Inflammatory macrophage treated with lipopolysaccharide for 4 hours (primary cell): ENCODE measurements at regions not wholly inside any gene's neighbourhood (a gene's known extent, or its start where the extent isn't known, plus 50 kb on each side); places are given as distances from the start of the nearest gene placed in this dataset.

Source experiments
- DNase-seq: peaks from one replicate; pipeline ENCODE4 v3.0.0-alpha.2; 2020

DNA sequence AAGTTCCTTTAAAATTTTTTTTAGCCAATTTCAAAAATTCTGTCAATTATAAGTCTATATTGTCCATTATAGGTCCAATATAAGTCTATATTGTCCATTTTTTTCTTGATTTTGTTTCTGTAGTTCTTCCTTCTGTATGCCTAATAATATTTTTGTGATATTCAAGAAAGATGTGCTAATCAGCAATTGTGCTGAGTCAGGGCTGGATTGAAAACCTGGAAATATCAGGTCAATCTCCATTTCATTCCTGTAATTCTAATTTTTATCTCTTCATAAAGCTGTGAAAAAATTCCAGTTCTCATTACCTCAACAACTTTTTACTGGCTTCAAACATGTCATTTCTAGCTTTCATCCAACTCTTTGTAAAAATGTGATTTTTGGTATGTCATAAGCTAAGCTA, 353.7 kb downstream of the SLITRK6 start:
- no peak for DNase-seq

DNA sequence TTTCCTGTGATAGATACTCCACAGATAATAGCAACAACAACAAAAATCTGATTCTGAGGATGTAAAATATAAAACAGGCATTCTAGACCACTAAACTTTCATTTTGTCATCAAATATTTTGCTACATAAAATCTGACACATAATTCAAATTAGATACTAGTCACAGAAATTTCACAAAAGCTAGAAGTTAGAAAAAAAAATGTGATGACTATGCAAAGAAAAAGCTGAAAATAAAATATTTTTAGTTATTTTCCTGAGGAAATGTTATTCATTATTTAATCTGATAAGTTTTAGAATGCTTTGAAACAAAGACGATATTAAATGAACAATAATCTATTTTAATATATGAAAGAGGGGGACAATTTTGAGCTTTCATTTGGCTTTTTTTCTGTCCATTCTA, 357.2 kb downstream of the SLITRK6 start:
- DNase-seq, result no peak

DNA sequence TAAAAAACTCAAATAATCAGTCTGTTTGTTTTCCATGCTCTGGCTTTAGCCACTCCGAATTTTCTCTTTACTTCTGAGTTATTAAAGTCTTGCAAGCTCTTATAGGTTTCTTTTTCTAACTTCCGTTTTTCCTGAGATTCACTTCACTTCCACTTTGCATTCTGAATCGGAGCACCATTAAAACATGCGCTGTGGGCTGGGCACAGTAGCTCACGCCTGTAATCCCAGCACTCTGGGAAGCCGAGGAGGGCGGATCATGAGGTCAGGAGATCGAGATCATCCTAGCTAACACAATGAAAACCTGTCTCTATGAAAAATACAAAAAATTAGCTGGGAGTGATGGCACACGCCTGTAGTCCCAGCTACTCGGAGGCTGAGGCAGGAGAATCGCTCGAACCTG, 357.9 kb downstream of the SLITRK6 start:
- no peak for DNase-seq

DNA sequence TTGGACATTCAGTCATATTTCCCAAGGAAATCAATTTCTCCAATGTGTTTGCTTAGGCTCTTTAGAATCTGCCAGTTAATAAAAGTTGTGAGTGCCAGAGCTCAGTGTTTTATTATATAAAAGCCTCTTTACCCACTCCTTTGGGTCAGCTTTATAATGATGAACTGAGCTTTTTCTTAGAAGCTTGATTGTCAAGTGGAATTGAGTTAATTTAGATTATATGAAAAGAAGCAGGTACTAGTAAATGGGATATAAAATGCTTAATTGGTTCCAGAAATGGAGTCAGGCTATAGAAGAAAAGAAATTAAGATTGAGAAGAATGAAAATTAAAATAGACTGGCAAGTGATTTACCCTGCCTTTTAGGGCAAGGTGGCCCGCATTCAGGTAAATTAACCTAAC, 363.2 kb downstream of the SLITRK6 start:
- no peak for DNase-seq

DNA sequence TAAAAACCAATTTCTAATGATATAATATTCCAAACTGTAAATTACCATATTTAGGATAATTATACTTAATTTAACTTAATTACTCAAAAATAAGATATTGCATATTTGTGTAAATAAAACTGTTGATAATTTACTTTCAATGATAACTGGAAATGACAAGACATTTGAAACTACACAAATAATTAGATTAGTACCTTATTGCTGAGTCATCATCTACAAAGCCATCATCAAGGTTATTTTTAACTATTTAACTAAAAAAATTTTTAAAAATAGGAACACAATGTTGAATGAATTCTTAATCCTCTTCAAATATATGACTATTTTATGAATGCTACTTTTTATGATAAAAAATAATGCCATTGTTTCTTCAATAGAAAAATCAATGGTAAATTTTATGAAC, 364.3 kb downstream of the SLITRK6 start:
- DNase-seq, result no peak

DNA sequence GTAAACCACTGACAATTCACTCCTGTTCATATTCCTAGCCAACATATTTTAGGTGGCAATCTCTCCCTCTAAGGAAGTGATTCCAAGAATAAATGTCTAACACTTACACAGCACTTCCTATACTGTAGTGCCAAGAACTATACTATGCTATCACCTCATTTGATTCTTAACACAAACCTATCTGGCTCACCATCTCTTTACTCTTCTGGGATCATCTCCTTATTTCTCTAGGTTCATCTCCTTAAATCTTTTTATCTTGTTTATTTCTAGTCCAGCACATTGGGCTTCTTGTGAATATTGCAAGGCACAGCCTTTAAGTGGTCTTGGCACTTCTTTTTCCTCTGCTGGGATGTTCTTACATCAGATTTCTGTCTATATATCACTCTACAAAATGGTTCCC, 366.3 kb downstream of the SLITRK6 start:
- DNase-seq, result no peak

DNA sequence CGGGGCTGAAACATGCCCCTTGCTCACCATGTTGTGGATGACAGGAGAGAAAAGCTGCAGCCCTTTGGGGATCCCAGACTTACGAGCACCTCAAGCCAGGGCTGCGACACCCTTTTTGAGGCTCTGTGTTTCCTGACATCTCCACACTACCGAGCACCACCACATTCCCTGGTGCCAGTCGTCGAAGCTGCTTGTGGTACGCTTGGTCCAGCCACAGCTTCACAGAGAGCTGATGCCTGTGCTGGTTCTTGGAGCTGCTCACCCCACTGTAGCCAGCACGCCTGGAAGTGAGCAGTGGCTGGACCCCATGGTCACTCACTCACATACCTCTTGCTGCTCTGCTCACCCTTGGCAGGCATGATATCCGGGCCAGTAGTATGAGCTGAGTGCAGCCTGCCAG, 367.5 kb downstream of the SLITRK6 start:
- no peak for DNase-seq

DNA sequence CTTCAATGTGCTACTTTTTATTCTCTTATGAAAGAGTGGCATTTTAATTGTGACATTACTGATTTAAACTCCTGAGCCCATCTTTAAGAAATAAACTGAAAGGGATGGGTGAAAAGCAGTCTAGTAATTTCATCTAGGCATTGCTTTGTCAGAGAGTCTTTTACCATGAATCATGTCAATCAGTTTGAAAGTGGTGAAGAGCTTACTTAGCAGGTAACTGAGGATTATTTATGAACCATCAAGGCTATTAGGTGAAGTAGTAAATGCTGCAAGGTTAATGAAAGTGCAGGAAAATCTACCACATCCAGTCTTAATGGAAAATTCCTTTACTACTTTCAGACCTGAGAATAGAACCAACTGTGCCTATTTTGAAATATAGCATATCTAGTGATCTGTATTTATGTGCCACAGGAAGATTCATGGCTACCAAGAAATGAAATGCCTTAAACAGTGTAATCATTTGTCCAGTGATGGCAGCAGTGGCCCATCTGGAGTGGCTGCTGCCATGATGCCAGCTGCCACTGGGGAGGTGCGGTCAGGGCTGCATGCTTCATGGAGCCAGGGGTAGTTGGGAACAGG, 368.9 kb downstream of the SLITRK6 start:
- no peak for DNase-seq

DNA sequence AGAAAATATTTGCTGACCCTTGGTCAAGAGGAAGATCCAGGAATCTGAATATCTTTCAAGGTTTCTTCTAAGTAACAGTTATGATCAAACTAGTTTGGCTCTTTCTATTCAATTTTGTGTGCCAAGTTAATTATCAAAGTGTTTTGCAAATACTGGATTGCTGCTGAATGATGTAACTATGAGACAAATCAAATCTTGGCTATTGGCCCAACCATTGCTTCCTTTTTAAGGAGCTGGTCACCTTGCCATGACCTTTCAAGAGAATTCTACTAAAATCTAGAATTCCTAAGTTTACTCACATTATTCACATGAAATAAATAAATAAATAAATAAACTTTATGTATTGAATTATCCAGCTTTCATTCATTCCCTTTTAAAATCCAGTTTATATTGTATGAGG, 371.8 kb downstream of the SLITRK6 start:
- no peak for DNase-seq

DNA sequence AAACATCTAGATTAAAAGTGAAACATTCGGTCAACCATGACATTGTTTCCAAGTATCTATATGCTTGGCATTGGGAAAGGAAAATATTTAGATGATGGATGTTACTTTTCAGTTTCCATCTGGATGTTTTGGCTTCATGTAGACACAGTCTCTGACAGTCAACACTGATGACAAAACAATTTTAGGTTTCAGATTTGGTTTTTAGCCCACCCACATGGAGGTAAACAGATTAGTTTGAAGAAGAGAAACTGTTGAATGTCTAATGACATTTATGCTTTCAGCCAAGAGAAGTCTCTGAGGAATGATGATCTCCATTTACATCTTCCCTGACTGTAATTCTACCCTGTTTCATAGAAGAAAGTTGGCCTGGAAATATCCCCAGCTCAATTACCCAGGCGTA, 379.1 kb downstream of the SLITRK6 start:
- no peak for DNase-seq

DNA sequence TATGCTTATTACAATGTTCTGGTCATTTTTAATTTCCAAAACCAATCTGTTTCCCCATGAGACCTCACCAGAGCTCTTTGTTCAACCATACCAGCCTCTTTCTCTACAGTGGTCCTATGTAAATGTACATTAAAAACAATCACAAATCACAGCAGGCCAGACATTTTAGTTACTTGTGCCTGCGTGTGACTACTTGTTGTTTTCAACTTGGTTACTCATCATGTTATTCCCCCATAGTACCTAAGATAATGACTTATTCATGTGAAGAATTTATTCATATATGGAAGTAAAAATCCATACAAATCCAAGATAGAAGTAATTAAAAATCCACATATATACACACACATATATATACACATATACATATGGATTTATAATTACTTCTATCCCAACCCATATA, 379.6 kb downstream of the SLITRK6 start:
- no peak for DNase-seq

DNA sequence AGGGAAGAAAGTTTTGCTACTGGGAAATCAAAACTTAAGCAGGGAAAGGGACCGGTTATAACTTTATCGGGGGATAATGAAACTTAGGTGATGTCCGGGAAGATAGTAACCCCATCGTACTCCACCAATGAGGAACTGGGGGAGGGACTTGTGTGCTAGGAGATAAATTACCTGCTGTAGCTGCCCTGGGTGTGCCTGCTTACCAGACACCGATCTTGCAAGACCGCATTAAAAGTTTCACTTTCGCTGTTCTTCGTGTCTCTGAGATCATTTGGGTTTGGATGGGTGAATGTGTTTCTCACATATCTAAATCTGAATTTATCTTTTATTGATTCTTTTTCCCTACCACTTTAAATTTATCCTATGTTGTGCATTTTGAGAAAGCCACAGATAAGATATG, 381.4 kb downstream of the SLITRK6 start:
- DNase-seq, result no peak

DNA sequence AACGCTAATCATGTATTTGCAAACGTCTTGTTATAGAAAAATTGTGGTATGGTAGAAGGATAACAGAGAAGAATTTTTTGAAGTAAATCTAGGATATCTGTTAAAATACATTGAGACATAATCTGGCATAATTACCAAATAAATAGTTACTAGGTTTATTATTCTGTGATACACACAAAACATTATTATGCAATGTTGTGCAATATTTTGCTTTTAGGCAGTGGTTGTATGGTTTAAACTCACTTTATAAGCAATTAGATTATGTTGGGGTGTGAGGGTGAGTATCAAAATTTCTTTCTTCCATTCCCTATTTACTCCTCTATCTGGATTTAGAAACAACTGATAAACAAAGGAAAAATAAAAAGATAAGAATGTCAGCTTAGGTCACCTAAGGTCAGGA, 385.6 kb downstream of the SLITRK6 start:
- DNase-seq, result no peak

DNA sequence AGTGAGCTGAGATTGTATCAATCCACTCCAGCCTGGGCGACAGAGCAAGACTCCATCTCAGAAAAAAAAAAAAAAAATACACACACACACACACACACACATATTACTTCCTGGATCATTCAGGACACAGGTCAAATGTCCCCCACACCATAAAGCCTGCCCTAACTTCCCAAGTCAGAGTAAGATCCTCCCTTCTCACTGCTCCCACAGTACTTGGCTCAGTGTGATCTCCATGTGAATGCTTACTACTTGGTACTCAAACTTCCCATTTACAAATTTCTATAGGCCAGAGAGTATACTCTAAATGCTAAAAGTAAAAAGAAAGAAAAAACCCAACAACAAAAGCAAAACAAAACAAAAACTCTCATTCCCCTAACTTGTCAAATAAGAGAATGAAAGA, 386.8 kb downstream of the SLITRK6 start:
- DNase-seq, result no peak

DNA sequence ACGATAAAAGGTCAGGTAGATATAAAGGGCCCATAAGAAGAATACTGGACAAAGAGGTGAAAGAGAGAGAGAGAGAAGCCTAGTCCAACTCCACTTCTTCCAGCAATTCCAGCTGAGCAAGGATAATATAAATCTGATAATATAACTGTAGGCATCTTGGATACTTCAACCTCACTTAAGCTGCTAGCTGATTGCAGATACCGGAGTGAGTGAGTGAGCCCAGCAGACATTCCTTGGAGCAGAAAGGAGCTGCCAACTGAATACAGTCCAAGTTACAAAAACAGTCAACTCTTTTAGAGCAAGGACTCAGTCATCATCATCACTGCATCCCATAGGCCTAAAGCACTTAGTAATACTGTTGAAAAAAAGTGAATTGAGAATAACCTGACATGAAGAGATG, 387.6 kb downstream of the SLITRK6 start:
- no peak for DNase-seq

DNA sequence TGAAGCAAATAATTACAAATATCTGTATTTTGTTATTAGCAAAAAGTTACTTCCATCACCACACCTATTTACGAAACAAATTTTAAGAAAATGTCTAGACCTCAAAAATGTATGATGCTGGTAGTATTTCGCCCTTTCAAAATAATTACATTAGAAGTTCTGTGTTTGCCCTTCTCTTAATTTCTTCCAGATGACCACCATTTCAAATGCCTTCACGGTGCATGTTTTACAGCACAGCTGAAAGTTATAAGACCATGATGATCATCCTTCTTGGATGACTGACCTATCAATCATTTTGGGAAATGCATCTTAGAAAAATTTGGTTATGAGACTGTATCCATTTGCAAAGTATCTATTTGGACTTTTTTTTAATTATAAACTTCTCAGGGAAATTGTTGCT, 390.8 kb downstream of the SLITRK6 start:
- no peak for DNase-seq

DNA sequence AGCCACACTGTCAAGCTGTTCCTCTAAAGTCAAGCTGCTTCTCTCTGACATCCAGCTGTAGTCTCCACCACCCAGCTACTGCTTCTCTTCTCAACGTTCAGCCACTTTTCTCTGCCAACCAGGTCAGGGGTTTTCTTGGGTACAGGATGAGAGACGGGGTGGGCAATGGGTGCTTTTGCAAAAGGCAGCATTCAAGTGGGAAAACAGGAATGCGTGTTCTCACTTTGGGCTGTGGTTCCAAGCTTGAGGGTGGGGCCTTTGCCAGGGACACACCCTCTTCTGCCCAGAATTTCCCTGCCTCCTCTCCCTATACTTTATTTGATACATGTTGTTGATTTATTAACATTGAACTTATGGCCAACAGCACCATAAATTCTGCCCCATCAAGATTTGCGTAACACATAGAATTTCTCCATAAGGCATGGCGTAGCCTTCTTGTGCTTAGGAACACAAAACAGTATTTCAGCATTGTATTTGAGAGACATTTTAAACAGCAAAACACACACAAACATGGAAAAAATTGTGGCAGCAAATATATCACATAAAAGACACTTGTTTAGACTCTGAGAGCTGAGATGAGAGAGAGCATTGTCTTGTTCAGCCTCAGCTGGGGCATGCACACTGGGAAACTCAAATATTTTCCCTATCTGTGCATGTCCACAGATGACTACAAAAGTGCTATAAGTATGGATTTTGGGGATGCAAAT, 392.8 kb downstream of the SLITRK6 start:
- DNase-seq, result no peak

DNA sequence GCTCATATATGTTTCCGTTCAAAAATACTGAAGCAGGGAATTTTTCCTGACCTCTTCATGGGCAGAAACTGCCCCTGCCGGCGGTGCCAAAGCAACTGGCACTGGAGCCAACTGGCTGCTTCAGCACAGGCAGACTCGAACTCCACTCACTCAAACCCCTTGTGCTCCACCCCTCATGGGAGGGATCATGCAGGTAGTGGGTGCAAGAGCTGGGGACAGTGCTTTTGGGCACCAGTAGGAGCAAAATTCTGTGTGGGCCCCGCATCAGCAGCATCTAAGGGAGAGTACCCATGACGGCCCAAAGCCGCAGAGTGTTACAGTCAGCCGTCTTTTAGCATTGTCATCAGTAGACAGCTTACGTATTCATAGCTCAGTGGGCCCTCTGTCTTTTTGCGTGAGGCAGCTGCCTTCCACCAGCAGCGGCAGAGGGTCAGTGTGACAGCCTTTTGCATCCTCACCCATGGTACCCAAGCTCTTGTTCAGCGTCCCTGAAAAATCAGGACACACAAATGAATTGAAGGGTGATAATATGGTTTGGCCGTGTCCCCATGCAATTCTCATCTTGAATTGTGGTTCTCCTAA, 393.8 kb downstream of the SLITRK6 start:
- DNase-seq, result no peak

DNA sequence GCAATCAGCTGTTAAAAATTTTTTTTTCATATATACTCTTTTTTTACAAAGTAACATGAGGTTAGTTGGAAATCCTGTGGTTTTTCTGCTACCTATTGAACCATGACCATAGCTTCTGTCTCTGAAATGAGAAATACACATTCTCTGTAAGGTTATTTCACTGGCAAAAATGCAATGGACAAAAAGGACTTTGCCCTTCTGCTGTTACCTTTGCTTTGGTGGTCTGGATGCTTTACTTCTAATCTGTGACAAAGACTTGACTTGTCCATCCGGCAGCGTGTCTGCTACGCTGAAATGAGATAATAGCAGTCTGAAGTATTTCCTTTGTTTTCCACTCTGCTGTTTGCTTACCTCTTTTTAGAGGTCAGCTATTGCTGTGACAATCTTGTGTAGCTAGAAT, 412.8 kb downstream of the SLITRK6 start:
- DNase-seq, result no peak

DNA sequence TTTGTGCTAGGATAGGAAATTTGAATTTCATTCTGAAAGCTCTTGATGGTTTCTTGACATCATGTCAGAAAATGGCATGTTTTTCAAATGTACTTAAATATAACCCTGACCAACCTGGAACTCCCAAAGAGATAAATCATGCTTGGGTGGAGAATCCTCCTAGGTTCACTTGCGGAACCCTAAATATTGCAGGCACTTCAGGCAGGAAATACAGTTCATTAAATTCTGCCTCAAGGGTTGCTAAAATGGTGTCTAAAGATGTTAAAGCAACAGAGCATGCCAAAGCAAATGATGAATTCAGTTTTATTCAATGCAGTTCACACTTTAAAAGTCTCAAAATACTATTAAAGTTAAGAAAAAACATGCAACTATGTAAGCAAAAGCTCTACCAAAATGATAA, 415.9 kb downstream of the SLITRK6 start:
- DNase-seq, result no peak

DNA sequence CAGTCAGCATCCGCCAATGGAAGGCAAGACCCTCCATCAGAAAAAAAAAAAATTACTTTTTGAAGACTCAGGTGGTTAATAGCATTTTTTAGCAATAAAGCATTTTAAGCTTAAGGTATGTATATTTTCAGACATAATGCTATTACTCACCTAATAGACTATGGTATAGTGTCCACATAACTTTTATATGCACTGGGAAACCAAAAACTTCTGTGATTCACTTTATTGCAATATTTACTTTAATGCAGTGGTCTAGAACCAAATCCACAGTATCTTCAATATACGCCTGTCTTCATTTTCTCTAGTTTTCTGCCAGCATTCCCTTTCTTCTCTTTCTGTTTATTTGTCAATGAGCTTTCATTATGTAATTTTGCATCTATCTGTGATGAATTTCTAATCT, 418.1 kb downstream of the SLITRK6 start:
- DNase-seq, result no peak

DNA sequence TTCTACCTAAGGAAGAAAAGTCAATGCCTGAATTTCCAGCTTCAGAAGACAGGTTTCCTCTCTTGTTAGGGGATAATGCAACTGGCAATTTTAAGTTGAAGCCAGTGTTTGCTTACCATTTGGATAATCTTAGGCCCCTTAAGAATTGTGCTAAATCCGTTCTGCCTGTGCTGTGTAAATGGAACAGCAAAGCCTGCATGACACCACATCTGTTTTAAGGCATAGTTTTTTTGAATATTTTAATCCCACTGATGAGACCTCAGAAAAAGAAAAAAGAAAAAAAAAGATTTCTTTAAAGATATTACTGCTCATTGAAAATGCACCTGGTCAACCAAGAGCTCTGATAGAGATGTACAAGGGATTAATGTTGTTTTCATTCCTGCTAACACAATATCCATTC, 419.2 kb downstream of the SLITRK6 start:
- DNase-seq, result no peak

DNA sequence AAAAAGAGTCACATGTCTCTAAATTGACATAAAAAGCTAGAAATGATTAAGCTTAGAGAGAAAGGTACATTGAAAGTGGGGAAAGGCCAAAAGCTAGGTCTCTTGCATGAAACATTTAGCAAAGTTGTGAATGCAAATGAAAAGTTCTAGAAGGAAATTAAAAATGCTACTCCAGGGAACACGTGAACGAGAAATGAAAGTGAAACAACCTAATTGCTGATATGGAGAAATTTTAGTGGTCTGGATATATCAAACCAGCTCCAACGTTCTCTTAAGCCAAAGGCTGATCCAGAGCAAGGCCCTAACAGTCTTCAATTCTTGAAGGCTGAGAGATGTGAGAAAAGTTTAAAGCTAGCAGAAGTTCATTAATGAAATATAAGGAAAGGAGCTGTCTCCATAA, 419.8 kb downstream of the SLITRK6 start:
- DNase-seq, result no peak

DNA sequence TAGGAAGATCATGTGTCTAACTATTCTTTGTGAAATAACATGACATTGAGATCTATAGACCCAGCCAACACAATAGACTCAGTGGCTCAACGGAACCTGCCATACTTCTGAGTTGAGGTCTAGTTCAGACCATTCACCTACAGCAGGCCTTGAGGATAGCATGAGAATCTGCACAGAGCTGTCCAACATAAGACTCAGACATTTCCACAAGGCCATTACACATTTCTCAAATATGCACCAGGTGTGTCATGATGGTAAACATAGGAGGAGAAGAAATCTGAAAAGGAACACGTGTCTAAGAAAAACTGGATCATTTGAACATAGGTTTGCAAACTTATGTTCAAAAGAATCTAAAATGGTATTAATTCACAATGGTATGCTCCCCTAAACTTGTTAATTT, 421.4 kb downstream of the SLITRK6 start:
- no peak for DNase-seq

DNA sequence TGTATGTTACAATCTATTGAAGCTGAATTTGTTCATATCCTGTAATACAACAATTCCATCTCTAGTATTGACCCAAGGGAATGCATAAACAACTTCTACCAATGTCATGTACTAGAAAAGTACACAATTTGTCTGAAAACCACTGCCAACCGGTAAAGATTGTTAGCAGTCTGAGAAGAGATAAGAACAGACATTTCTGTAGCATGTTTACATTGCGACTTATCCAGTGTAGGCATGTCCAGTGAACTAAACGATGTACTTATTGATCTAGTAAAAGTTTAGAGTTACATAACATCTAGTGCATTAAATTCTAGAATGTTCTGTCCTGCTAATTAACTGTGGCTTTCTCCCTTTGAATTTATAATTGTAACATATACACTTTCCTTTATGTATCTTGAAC, 425.9 kb downstream of the SLITRK6 start:
- DNase-seq, result no peak
